Fibroblast of upper back skin (primary cell): ENCODE measurements at regions not wholly inside any gene's neighbourhood (a gene's known extent, or its start where the extent isn't known, plus 50 kb on each side); places are given as distances from the start of the nearest gene placed in this dataset.

Experiments
- DNase-seq: peaks from one replicate; pipeline ENCODE4 v3.0.0-alpha.2; 2013

DNA sequence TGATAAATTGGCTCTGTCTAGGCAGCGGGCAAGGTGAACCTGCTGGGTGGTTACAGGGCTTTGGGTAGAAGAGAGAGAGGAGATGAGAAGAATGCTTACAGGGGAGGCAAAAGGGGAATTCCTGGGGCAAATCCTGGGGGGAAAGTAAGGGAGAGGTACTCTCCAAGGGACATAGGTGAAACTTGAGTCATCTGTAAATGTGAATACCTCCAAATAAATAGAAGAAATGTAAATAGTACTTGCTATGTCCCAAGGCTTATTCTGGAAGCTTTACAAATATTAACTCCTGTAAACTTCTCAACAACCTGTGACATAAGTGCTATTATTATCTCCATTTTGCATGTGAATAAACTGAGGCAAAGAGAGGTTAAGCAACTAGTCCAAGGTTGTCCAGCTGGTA lies 57.7 kb upstream of the CDK13 start:
- no peak for DNase-seq

DNA sequence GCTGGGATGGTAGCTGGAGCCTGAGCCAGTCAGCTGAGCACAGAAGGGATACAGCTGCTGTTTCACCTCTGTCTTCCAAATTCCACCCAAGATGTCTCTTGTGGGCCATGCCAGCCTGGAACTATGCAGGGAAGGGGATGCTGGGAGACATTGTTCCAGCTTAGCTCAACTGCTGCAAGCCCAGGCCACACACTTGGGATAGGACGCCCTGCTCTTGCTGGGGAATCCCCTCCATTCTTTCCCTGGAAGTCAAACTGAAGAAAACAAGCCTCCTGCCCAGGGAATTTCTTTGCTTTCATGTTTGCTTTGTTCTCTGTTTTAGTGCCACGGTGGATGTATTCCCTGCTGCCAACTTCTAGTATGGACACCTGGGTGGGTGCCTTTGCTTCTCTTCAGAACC lies 55.2 kb upstream of the CDK13 start:
- DNase-seq = no peak

DNA sequence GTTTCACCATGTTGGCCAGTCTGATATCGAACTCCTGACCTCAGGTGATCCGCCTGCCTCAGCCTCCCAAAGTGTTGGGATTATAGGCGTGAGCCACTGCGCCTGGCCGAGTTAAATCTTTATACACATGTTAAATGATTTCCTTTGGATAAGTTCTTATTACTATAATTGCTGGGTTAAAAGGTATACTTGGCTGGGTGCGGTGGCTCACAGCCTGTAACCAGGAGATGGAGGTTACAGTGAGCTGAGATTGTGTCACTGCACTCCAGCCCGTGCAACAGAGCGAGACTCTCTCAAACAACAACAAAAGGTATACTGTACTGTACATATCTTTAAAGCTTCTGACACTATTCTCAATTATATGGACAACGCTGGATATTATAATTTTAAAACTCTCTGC lies 53.2 kb upstream of the CDK13 start:
- no peak for DNase-seq

DNA sequence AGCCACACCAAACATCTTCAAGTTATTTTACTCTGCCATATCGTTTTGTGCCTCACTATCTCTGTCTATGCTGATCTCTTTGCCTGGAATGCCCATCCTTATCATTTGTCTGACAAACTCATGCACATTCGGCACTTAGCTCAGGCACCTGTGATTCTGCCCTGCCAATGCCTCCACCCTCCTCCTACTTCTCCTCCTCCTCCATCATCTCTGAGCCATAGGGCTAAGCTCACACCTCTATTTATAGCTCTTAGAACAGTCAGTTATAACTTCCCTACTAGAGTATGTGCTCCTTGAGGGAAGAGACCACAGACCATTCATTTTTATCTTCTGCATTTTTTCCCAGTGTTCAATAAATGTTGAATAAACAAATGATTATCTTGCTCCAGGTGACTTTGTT lies 51.2 kb upstream of the CDK13 start:
- DNase-seq = no peak
